ENCODE measurements at regions not wholly inside any gene's neighbourhood (a gene's known extent, or its start where the extent isn't known, plus 50 kb on each side); places are given as distances from the start of the nearest gene placed in this dataset.

GRCh38 chr3:159257954-159258353, 456.1 kb downstream of the MFSD1 start:
- TF ChIP-seq, protein P1, sequence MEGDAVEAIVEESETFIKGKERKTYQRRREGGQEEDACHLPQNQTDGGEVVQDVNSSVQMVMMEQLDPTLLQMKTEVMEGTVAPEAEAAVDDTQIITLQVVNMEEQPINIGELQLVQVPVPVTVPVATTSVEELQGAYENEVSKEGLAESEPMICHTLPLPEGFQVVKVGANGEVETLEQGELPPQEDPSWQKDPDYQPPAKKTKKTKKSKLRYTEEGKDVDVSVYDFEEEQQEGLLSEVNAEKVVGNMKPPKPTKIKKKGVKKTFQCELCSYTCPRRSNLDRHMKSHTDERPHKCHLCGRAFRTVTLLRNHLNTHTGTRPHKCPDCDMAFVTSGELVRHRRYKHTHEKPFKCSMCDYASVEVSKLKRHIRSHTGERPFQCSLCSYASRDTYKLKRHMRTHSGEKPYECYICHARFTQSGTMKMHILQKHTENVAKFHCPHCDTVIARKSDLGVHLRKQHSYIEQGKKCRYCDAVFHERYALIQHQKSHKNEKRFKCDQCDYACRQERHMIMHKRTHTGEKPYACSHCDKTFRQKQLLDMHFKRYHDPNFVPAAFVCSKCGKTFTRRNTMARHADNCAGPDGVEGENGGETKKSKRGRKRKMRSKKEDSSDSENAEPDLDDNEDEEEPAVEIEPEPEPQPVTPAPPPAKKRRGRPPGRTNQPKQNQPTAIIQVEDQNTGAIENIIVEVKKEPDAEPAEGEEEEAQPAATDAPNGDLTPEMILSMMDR (conservative IDR thresholded peaks at IDR 0.05; ENCODE audit: low read length), result no peak
- no peak for TF ChIP-seq EZH2phosphoT487 (IDR thresholded peaks at IDR 0.05; ENCODE audit: borderline replicate concordance, low read depth, low read length)

Measured in OCI-LY7 (cell line).